HL-60/S4 treated with retinoic acid at 250 ng/mL for 4 days and 3 days (cell line): ENCODE measurements at regions not wholly inside any gene's neighbourhood (a gene's known extent, or its start where the extent isn't known, plus 50 kb on each side); places are given as distances from the start of the nearest gene placed in this dataset.

Experiments
- in situ Hi-C: fragments of 300-500 bp; cut with MboI; formaldehyde crosslinking; loops from 2 replicates; pipeline ENCODE4 v1.7.0; 2022; ENCODE audit warnings: low sequenced_read_pairs

DNA sequence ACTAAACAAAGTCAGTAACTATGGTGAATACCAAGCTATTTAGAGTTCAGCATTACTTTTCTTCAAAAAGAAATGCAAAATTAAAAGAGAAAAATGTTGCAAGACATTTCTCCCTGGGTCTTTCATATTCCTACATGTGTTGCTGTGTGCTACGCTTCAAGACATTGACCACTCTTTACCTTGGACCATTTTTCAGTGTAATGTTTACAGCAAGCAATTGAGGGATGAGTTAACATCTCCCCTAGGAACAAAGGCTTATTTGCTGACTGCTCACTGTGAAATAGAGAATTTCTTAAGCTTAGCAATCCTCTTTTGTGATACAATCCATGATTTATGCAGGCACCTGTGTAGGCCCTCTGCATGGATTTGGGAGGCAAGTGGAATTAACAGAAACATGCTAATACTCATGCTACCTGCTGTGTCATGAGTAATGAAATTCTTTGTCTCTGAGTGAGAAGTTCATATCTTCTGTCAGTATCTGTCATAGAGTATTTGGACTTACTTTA lies 1202.9 kb upstream of the CDH8 start:
- in situ Hi-C loops = no loop called here

DNA sequence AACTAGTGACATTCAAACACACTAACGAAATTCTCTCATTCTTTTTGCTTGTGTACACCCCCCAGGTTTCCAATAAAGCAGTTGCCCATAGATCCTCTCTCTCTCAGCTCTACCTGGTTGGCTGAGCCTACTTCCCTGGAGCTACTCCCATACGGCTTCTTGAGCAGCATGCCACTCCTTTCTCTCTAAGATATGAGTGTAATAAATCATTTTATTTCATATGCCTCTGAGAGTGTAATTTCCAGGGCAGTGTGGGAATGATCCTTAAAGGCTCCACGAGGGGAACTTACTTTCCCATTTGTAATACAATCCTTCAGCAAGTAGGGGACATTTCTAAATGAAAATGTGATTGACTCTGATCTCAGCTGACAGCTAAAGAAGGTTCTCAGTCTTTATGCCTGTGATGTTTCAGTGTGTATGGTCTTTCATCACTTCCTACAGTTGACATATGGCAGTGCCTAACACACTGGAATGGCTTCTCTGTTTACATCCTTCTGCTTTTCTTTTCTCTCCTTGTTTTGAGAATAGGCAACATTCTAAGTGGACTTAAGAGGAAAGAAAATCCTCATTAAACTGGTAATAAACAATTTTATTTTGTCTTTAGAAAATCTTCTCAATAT lies 1194.3 kb upstream of the CDH8 start:
- in situ Hi-C loops = no loop called here

DNA sequence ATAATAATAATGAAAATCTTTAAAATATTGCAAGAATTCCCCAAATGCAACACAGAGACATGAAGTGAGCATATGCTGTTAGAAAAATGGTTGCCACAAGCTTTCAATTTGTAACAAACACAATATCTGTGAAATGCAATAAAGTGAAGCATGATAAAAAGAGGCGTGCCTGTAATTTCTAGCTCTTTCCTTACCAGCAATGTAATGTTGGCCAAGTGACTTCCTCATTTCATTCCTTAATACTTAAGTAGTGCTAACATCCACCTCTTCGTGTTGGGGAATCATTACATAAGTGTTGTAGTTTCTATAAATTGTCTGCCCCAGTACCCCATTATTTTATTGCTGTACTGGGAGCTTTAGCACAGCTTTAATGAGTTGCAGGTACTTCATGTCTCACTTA lies 1192.0 kb upstream of the CDH8 start:
- in situ Hi-C loops = no loop called here

DNA sequence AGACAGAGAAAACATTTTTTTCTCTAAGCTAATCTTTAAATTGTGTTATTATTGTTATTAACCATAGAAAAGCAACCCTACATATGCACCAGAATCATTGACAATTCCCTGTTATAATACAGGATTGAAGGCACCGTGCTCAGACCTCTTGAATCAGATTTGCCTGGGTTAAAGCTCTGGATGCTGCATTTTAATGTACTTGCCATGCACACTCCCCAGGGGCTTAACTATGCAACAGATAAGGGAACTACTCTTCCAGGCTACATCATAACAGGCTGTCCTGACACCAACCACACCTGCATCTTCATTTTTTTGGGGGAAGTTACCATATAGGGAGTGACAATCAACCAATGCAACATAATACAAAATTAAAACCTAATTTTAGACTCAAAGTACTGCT lies 1187.6 kb upstream of the CDH8 start:
- in situ Hi-C loops = no loop called here

DNA sequence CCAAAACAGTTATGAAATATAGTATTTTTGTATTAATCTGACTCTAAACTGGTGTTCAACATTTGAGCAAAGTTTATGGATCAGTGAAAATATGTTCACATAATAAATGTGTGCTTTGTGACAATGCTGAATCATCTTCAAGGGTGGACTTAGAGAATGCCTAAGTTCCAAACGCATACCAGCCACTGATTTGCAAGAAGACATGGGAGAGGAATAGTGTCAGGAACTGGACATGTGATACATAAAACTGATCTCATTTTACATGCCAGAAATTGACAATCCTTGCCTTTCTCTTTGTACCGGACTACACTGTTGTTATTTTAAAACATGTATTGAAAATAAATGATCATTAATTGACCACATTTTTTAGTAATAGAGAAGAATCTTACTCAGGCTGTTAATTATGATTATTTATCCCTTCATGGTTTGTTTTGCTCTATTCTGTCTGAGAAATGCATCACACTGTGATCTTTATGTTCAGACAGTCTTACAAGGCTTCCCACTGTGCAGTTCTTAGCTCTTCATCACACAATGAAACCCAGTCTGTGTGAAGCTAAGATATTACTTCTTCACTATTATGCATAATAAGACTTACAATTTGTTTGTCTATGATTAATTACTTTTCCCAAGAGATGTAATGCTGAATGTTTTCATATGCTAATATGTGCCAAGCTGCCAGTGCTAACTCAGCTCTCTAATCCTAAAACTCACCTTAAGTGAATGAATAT lies 1180.6 kb upstream of the CDH8 start:
- in situ Hi-C loops = no loop called here

DNA sequence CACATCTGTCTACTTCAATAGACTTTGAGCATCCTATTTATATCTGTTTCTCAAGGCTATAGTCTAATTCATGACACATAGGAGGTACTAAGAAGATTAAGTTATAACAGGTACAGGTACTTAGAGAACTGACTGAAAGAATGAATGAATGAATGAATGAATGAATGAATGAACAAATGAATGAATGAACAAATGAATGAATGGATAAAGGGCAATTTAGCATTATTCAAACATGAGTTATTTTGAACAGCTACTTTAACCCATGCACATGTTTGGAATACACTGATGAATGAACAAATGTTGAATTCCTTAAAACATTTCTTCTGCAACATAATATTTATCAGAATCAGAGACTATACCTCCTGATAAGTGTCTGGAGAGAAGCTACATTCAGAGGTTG lies 1165.6 kb upstream of the CDH8 start:
- in situ Hi-C loops = no loop called here

DNA sequence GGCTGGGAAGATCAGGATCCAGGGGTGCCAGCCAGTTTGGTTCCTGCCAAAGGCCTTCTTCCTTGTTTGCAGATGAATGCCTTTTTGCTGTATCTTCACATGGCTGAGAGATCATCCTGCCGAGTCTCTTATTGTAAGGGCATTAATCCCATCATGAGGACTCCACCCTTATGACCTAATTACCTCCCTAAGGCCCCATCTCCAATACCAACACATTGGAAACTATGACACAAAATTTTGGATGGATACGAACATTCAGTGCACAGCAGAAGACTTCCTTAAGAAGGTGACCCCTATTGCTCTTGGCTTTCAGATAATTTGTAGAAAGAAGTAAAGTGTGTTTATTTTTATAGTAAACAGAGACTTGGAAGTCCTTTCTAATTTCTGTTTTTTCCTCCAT lies 1164.7 kb upstream of the CDH8 start:
- in situ Hi-C loops = no loop called here

DNA sequence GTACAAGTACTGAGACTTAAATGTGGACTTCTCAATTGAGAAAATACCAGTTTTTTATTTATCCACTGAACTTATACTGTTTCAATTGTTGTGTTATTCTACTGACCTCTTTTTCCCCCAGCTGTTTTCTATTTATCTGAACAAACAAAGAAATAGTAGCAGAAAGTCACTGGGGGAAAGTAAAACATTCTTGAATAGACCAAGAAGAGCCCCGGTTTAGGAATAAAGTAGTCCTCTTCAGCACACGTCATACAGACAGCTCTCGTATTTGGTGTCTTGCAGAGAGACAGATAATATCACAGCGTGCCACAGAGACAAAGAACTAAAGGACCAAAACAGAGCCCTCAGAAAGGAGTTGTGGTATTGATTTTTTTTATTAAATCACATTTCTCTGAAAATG lies 1159.1 kb upstream of the CDH8 start:
- in situ Hi-C loops = no loop called here

DNA sequence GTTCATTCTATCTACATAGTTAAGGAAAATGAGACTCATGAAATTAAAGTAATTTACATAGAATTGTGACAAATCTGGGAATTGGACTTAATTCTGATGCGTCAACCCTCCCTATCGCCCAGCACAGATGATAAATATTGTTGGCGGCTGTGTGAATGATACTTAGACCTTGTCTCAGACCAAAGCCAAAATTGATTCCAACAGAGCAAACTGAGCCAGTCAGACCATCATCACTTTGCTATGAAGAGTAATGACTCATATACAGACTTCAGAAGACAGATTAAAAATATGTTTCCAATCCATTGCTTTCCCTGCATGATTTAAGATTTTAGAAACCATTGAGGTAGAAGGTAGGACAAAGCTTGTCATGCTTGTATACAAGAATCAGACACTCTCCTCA lies 1156.7 kb upstream of the CDH8 start:
- in situ Hi-C loops = no loop called here

DNA sequence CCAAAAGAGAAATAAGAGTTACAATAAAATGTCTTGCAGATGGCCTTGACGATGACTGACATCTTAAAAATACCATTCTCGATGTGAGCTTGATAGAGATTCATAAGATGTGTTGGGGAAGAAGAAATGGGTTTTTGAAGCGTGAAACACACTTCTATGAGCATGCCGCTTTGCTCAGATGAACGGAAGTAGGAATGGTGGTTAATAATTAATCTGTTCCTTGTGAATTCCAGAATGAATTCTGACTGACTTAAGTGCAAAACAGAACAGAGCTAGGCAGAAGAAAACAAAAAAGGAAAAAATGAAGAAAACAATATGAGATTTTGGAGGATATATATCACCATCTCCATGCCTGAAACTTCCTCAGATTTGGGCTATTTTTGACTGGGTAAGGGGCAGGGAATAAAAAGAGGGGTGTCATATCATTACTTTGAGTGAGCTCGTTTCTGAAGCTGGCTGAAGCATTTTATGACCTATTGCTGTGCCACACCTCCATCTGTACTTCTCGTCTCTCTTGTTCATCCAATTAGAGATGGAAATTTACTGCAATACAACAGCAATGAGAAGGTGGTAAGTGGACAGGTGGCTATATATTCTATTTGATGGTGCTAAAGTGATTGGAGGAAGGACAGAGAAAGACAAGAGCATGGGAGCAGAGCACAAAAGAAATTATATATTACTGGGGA lies 1152.0 kb upstream of the CDH8 start:
- in situ Hi-C loops = no loop called here

DNA sequence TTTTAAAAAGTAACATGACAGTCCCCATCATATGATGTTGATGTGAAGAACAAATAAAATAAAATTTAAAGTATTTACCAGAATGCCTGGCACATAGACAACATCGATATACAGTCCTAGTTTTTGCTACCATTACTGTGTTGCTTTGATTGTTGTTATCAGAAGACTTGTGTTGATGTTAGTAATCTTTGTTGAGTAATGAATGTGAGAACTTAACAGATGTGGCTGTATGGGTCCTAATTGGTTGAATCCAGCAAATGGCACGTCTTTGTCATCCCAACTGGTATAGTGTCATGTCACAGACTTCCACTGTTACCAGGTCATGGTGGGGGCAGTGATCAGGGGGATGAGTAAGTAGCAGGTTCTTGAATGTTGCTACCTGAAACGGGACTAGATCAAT lies 1151.4 kb upstream of the CDH8 start:
- in situ Hi-C loops = no loop called here

DNA sequence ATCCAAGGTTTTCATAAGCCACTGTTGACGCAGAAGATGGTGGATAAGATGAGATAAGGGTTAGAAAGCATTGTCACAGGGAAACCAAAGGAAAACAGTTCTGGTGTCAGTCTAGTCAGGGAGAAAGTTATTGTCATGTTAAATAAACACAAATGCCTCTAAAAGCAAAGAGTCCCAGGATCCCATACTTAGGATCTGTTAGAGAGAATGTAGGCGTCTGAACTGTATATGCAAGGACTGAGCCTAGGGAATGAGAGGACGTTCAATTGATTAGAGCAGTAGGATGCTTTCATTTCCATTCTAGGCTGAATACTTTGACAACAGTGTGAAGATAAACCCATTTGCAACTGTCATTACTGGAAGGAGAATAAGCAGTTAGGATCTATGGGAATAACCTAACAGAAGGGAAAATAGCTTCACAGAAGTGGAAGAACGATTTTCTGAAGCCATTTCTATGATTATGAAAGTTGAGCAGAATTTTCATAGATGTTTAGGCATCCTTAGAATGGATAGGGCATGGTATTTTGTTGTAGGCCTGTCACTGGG lies 1149.1 kb upstream of the CDH8 start:
- in situ Hi-C loops = no loop called here

DNA sequence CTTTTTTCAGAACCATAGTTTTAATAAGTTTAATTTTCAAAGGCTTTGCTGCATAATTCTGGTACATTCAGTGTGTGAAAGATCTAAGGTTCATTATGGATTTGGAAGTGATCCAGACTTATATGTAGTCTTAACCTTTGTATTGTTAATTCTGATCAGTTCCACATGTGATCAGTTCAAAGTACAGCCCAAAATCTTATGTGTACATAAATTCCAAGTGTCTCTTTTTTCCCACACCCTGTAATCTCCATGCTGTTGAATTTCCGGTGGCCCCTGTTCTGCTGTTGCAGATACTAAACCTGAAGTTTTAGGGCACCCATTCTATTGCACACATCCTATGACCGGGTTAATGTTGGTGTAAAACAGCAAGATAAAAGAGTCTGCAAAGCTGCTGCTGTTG lies 1147.5 kb upstream of the CDH8 start:
- in situ Hi-C loops = no loop called here

DNA sequence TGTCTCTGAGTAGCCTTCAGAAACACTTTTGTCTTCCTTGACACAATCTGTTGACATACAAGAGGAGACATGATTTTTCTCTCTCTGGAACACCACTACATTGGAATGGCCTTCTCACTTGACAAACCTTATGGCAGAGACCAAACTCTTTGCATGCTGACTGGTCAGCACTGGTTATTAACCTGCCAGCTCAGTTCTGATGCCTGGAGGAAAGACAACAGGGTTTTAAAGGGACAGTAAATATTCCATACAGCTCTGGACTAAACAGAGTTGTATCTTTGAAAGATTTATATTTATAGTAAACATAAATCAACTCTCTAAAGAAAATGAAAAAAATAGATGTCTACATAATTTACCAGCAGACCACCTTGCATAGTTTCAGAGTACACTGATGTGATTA lies 1139.1 kb upstream of the CDH8 start:
- in situ Hi-C loops = no loop called here

DNA sequence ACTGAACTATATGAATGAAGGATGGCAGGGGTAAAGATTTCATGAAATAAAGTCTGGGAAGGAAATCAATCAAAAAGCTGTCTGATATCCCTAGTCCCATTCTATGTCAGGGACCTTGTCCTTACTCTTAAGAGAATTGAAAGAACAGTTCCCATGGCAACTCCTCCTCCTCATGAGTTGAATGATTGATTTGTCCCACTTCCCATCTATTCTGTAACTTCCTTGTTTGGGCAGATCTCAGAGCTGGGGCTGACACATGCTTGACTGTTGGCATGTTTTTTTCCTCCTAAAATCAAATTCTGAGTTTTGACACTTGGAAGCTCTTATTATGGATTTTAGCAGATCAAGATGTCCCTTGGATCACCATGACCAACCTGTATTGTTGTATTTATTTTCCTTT lies 1138.6 kb upstream of the CDH8 start:
- in situ Hi-C loops = no loop called here

DNA sequence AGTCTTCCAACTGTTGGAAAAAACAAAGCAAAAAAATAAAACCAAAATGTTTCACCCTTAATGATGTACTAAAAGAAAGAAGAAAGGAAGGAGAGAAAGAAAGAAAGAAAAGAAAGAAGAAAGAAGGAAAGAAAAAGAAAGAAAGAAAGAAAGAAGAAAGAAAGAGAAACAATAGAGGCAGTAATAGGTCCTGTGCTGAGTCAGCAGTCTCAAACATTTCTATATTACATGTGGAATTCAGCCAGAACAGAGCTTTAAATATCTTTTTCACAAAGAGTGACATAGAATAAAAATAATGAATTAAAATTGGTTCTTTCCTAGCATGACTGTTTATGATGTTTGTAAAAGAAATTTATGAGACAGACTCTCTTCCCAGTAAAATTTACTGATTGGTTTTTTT lies 1135.3 kb upstream of the CDH8 start:
- in situ Hi-C loops = no loop called here

DNA sequence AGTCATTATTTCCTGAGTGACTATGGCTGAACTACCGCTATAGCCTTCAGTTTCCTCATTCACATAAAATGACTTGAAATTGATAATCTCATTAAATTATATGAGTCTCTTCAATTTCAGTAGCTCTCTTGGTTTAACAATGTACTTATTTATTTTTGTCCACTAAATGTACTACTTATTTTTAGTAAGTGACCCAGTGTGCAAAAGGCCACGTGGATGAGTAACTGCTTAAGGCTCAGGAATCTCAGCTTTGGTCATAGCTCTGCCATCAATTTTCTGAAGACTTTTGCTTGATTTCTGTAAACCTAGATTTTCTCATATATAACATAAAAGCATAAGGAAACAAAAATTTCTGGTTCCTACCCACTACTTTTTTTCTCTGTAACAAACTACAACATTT lies 1132.9 kb upstream of the CDH8 start:
- in situ Hi-C loops = no loop called here

DNA sequence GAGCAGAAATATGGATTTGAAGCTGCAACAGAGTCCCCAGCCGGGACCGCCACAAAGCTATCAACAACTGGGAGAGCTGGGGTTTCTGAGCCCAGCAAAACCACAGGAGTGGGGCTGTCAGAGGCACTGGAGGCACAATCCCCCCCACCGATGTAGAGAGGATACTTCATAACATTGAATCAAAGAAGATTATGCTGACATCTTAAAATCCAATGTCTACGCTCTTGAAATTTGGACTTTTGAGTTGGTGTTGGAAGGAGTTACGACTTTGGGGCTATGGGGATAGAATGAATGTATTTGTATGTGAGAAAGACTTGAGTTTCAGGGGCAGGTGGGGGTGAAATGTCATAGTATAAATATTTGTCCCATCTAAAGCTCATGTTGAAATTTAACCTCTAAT lies 1121.6 kb upstream of the CDH8 start:
- in situ Hi-C loops = no loop called here

DNA sequence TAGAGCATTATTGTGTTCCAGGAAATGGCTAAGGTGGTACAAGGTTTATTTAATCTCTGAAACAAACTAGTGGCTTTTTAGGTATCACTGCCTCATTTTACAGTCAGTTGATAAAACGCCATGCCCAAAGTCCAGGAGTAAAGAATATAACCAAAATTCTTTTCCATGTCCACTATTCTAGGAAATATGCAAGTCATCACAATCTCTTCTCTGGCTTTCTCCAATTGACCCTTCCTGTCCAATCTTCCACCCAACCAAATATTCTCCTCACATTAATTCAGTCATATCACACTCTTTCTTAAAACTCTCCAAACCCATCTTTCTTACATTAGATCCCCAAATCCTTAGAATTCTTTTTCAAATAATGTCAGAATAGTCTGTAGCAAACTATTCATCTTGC lies 1110.0 kb upstream of the CDH8 start:
- in situ Hi-C loops = no loop called here

DNA sequence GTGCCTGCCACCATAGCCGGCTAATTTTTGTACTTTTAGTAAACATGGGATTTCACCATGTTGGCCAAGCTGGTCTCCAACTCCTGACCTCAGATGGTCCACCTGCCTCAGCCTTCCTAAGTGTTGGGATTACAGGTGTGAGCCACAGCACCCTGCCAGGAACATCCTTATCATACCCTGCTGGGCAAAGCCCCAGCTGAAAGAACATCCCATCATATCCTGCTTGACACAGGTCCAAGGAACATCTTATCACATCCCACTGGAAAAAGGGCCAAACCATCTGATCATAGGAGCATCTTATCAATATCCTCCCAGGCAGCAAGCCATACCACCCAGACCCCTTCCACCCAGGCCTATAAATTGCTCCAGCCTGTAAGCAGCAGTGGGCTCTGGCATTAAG lies 1109.2 kb upstream of the CDH8 start:
- in situ Hi-C loops = no loop called here

DNA sequence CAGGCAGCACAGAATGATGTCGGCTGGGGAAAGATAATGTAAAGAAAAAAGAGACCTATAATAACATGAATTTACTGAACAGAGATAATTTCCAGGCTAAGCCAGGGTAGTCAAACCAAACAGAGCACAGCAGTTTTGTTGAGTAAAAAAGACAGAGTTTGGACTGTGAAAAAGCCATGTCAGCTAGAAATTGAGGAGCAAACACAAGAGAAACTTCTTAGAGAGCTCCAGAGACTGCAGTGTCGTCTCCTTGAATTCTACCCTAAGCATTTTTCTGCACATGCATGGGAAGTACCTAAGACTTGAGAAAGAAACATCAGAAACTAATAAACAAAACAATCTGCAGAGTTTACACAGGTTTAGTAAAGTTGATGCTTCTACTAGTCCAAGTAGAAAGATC lies 1098.8 kb upstream of the CDH8 start:
- in situ Hi-C loops = no loop called here

DNA sequence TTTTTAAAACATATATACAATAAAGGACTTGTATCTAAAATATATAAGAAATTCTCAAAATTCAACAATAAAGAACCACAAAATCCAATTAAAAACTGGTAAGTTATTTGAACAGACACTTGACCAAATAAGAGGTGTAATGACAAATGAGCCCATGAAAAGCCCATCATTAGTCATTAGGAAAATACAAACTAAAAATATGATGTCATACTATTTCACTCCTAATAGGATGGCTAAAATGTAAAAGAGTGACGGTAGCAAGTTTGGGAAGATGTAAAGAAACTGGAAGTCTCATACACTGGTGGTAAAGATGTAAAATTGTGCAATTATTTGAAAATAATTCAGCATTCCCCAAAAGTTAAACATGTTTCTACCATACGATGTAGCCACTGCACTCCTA lies 1095.3 kb upstream of the CDH8 start:
- in situ Hi-C loops = no loop called here
